ENCODE measurements at regions not wholly inside any gene's neighbourhood (a gene's known extent, or its start where the extent isn't known, plus 50 kb on each side); places are given as distances from the start of the nearest gene placed in this dataset.

GRCh38 chr18:44518091-44518615 is 162.5 kb upstream of the SETBP1 start:
- TF ChIP-seq CTCF (conservative IDR thresholded peaks at IDR 0.05; ENCODE audit: low read depth, low read length) (no peak), EZH2 (IDR thresholded peaks at IDR 0.05; ENCODE audit: borderline replicate concordance, low read depth, low read length, poor library complexity, severe bottlenecking) (no peak)

Measured in A673 (cell line).